PC-3 (cell line): ENCODE measurements at regions not wholly inside any gene's neighbourhood (a gene's known extent, or its start where the extent isn't known, plus 50 kb on each side); places are given as distances from the start of the nearest gene placed in this dataset.
"Not testable (repeated sequence)": the region's sequence is repeated elsewhere in the genome, so short reads cannot be mapped to it uniquely, and the experiment has no call there.

Source experiments
- ATAC-seq: fragments of 200-7000 bp; cut with Tn5 transposase; 2 replicates; pipeline ENCODE4 v1.9.1; 2020; ENCODE audit warnings: mild to moderate bottlenecking, moderate library complexity
- BruUV-seq: library from RNA; stranded (reverse); fragments of 400-500 nt; replicated peaks from 2 replicates; lab custom pipeline; 2021; lab: Mats Ljungman, UMichigan
- CTCF ChIA-PET: fragments of 300-600 bp; sonication (Branson Sonifier 250); formaldehyde crosslinking; loops from one replicate; lab custom pipeline; 2022; ENCODE audit warnings: antibody characterized with exemption; lab: Charles Lee
- POLR2A ChIA-PET: fragments of 300-600 bp; sonication (Branson Sonifier 250); formaldehyde crosslinking; loops from one replicate; lab custom pipeline; 2022; ENCODE audit warnings: antibody characterized with exemption; ENCODE audit not compliant: unreplicated experiment; lab: Charles Lee
- DNase-seq: peaks from one replicate; pipeline ENCODE4 v3.0.0-alpha.2; 2015
- H2AFZ ChIP-seq: fragments of 300-600 bp; sonication (generic); 2 replicates; pipeline ENCODE4 v1.6.0; 2016; ENCODE audit warnings: antibody characterized with exemption, low read length
- H3F3A ChIP-seq: fragments of 300-600 bp; sonication (generic); one replicate; pipeline ENCODE4 v1.6.0; 2017; ENCODE audit warnings: antibody characterized with exemption, low read length, control low read depth, mild to moderate bottlenecking; ENCODE audit not compliant: unreplicated experiment
- H3K27ac ChIP-seq: fragments of 300-600 bp; sonication (generic); 2 replicates; pipeline ENCODE4 v1.5.1; 2016; ENCODE audit warnings: mild to moderate bottlenecking, low read length
- H3K27me3 ChIP-seq: fragments of 300-600 bp; sonication (generic); 2 replicates; pipeline ENCODE4 v1.6.1; 2016; ENCODE audit warnings: low read length, mixed read lengths
- H3K36me3 ChIP-seq: fragments of 300-600 bp; sonication (generic); 2 replicates; pipeline ENCODE4 v1.6.1; 2016; ENCODE audit warnings: low read depth, mixed run types, low read length, mixed read lengths
- H3K4me1 ChIP-seq: fragments of 300-600 bp; sonication (generic); 2 replicates; pipeline ENCODE4 v1.5.1; 2016; ENCODE audit warnings: low read length; ENCODE audit not compliant: insufficient read depth
- H3K4me2 ChIP-seq: fragments of 300-600 bp; sonication (generic); 2 replicates; pipeline ENCODE4 v1.6.0; 2016; ENCODE audit warnings: low read length
- H3K4me3 ChIP-seq: fragments of 300-600 bp; sonication (generic); 2 replicates; pipeline ENCODE4 v1.5.1; 2016; ENCODE audit warnings: mild to moderate bottlenecking, low read length, mixed read lengths
- H3K79me2 ChIP-seq: fragments of 300-600 bp; sonication (generic); 2 replicates; pipeline ENCODE4 v1.6.1; 2017; ENCODE audit warnings: low read length, mixed read lengths
- H3K9ac ChIP-seq: fragments of 300-600 bp; sonication (generic); 2 replicates; pipeline ENCODE4 v1.6.0; 2016; ENCODE audit warnings: mild to moderate bottlenecking, low read length
- H3K9me2 ChIP-seq: fragments of 300-600 bp; sonication (generic); replicated peaks from 2 replicates; pipeline ENCODE4 v1.6.1; 2016; ENCODE audit warnings: mixed run types, low read length, mixed read lengths
- H3K9me3 ChIP-seq: fragments of 300-600 bp; sonication (generic); 2 replicates; pipeline ENCODE4 v1.6.1; 2016; ENCODE audit warnings: low read length, mixed read lengths
- H4K20me1 ChIP-seq: fragments of 300-600 bp; sonication (generic); 2 replicates; pipeline ENCODE4 v1.6.1; 2016; ENCODE audit warnings: low read length, mixed read lengths
- EZH2 ChIP-seq: fragments of 300-600 bp; sonication (generic); IDR thresholded peaks from one replicate; pipeline ENCODE4 v1.6.1; 2017; ENCODE audit warnings: antibody characterized with exemption, mild to moderate bottlenecking, low read length; ENCODE audit not compliant: unreplicated experiment
- EZH2phosphoT487 ChIP-seq: fragments of 300-600 bp; sonication (generic); IDR thresholded peaks from 2 replicates; pipeline ENCODE4 v1.6.1; 2018; ENCODE audit warnings: mild to moderate bottlenecking, antibody characterized with exemption, low read length, borderline replicate concordance
- intact Hi-C: fragments of 100-400 bp; cut with micrococcal nuclease; formaldehyde crosslinking; loops from 2 replicates; pipeline ENCODE4 v1.9.0; 2023
- TF ChIP-seq, protein P1 (sequence below): fragments of 300-600 bp; sonication (generic); conservative IDR thresholded peaks from 2 replicates; pipeline ENCODE4 v1.5.1; 2017; ENCODE audit warnings: antibody characterized with exemption, low read depth, mild to moderate bottlenecking, low read length

GRCh38 chr12:131366261-131366871, 344.5 kb upstream of the SFSWAP start:
- H3K79me2 ChIP-seq, result no peaks in the 10 kb centered on the region
- ChIA-PET CTCF (no interaction called here), POLR2A (no interaction called here)
- H3K4me2 ChIP-seq, result no peak overlapping the region
- ATAC-seq (no peak), DNase-seq (no peak)
- no peak overlapping the region for H3K9ac ChIP-seq
- H3K36me3 ChIP-seq, result no peaks in the 10 kb centered on the region
- TF ChIP-seq, protein P1, sequence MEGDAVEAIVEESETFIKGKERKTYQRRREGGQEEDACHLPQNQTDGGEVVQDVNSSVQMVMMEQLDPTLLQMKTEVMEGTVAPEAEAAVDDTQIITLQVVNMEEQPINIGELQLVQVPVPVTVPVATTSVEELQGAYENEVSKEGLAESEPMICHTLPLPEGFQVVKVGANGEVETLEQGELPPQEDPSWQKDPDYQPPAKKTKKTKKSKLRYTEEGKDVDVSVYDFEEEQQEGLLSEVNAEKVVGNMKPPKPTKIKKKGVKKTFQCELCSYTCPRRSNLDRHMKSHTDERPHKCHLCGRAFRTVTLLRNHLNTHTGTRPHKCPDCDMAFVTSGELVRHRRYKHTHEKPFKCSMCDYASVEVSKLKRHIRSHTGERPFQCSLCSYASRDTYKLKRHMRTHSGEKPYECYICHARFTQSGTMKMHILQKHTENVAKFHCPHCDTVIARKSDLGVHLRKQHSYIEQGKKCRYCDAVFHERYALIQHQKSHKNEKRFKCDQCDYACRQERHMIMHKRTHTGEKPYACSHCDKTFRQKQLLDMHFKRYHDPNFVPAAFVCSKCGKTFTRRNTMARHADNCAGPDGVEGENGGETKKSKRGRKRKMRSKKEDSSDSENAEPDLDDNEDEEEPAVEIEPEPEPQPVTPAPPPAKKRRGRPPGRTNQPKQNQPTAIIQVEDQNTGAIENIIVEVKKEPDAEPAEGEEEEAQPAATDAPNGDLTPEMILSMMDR, result no peak
- TF ChIP-seq EZH2, result no peak
- TF ChIP-seq EZH2phosphoT487, result no peak
- BruUV-seq, result no TSS peak
- H3F3A ChIP-seq, result no peaks in the 10 kb centered on the region
- peaks cover 58% of the 10 kb centered on the region for H3K27me3 ChIP-seq
- H3K9me3 ChIP-seq, result no peaks in the 10 kb centered on the region
- no peaks in the 10 kb centered on the region for H3K4me1 ChIP-seq
- H4K20me1 ChIP-seq, result no peaks in the 10 kb centered on the region
- intact Hi-C loops, result no loop called here
- no peak overlapping the region for H2AFZ ChIP-seq
- no peak overlapping the region for H3K27ac ChIP-seq
- no peaks in the 10 kb centered on the region for H3K9me2 ChIP-seq
- no peak overlapping the region for H3K4me3 ChIP-seq

DNA sequence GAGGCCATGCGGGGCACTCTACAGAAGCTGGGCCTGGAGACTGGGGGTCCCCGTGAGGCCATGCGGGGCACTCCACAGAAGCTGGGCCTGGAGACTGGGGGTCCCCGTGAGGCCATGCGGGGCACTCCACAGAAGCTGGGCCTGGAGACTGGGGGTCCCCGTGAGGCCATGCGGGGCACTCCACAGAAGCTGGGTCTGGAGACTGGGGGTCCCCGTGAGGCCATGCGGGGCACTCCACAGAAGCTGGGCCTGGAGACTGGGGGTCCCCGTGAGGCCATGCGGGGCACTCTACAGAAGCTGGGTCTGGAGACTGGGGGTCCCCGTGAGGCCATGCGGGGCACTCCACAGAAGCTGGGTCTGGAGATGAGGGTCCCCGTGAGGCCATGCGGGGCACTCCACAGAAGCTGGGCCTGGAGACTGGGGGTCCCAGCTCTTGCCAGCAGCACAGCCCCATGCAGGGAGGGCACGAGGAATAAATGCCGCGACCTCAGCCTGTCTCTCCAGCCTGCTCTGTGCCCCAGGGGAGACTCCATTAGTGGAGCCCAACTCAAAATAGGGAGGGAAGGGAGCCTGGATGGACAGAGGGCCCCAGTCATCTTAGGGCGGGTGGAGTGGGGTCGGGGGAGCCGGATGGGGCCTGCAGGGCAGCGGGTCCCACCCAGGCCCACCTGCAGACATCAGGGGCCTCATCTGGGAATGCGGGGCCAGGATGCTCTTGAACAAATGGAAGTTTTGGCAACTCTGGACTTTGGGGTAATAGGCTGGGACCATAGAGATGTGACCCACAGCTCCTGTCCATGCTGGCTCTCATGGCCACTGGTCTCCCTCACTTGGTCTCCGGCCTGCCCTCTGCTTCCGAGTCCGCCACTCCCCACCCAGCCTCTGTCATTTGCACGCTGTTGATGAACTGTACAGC, 343.6 kb upstream of the SFSWAP start:
- H3K4me1 ChIP-seq, H3K27ac ChIP-seq, intact Hi-C loops, H3K9ac ChIP-seq, H4K20me1 ChIP-seq, ATAC-seq, H3K4me2 ChIP-seq, DNase-seq, H3K9me3 ChIP-seq, BruUV-seq, H3K79me2 ChIP-seq, CTCF ChIA-PET, H3F3A ChIP-seq, H3K4me3 ChIP-seq, POLR2A ChIA-PET, H2AFZ ChIP-seq, H3K9me2 ChIP-seq, H3K36me3 ChIP-seq: not testable (repeated sequence)
- peaks cover 57% of the 10 kb centered on the region for H3K27me3 ChIP-seq

- H3K4me1 ChIP-seq, result no peaks in the 10 kb centered on the region
- no peaks in the 10 kb centered on the region for H3F3A ChIP-seq
- H4K20me1 ChIP-seq, result no peaks in the 10 kb centered on the region
- BruUV-seq, result no TSS peak
- no peak for DNase-seq
- no peak overlapping the region for H3K4me3 ChIP-seq
- TF ChIP-seq EZH2phosphoT487, result no peak
- no peak for TF ChIP-seq EZH2
- TF ChIP-seq, protein P1, result no peak
- no peak overlapping the region for H3K27ac ChIP-seq
- H3K9me2 ChIP-seq, result no peaks in the 10 kb centered on the region
- H3K9me3 ChIP-seq, result no peaks in the 10 kb centered on the region
- no peak overlapping the region for H2AFZ ChIP-seq
- H3K36me3 ChIP-seq, result no peaks in the 10 kb centered on the region
- ChIA-PET POLR2A (no interaction called here), CTCF (no interaction called here)
- no peak for ATAC-seq
- no peaks in the 10 kb centered on the region for H3K79me2 ChIP-seq
- H3K27me3 ChIP-seq, result peaks cover 49% of the 10 kb centered on the region
- intact Hi-C loops, result no loop called here
- H3K9ac ChIP-seq, result no peak overlapping the region
- no peak overlapping the region for H3K4me2 ChIP-seq
Measured at GRCh38 chr12:131367983-131368667, 342.8 kb upstream of the SFSWAP start.
